Effector CD4-positive, alpha-beta T cell (primary cell): ENCODE measurements at regions not wholly inside any gene's neighbourhood (a gene's known extent, or its start where the extent isn't known, plus 50 kb on each side); places are given as distances from the start of the nearest gene placed in this dataset.

Experiments
- DNase-seq: peaks from one replicate; pipeline ENCODE4 v3.0.0-alpha.2; 2020

GRCh38 chr10:10517866-10518265 lies 499.8 kb upstream of the CELF2 start:
- DNase-seq, result no peak

- DNase-seq, result no peak
These were observed 498.0 kb upstream of the CELF2 start for GRCh38 chr10:10519674-10520073.

GRCh38 chr10:10520491-10521385 lies 496.9 kb upstream of the CELF2 start:
- no peak for DNase-seq

- no peak for DNase-seq
These were observed 490.8 kb upstream of the CELF2 start for GRCh38 chr10:10526846-10527245.

- DNase-seq, result no peak
These were observed 489.7 kb upstream of the CELF2 start for GRCh38 chr10:10527861-10528562.

GRCh38 chr10:10528563-10528910 lies 489.1 kb upstream of the CELF2 start:
- DNase-seq, result no peak

GRCh38 chr10:10530313-10530712 lies 487.4 kb upstream of the CELF2 start:
- no peak for DNase-seq

- no peak for DNase-seq
These were observed 485.4 kb upstream of the CELF2 start for GRCh38 chr10:10532236-10532635.

GRCh38 chr10:10532826-10533225 lies 484.8 kb upstream of the CELF2 start:
- DNase-seq, result no peak

GRCh38 chr10:10533437-10533836 lies 484.2 kb upstream of the CELF2 start:
- DNase-seq, result no peak

- DNase-seq, result no peak
These were observed 479.3 kb upstream of the CELF2 start for GRCh38 chr10:10538326-10538725.

GRCh38 chr10:10540398-10540797 lies 477.3 kb upstream of the CELF2 start:
- no peak for DNase-seq

- no peak for DNase-seq
These were observed 475.2 kb upstream of the CELF2 start for GRCh38 chr10:10542477-10542876.

GRCh38 chr10:10544890-10545289 lies 472.8 kb upstream of the CELF2 start:
- DNase-seq, result no peak

- no peak for DNase-seq
These were observed 471.9 kb upstream of the CELF2 start for GRCh38 chr10:10545771-10546170.

GRCh38 chr10:10551596-10552301 lies 465.9 kb upstream of the CELF2 start:
- no peak for DNase-seq

GRCh38 chr10:10552948-10553347 lies 464.7 kb upstream of the CELF2 start:
- DNase-seq, result no peak

- DNase-seq, result no peak
These were observed 453.4 kb upstream of the CELF2 start for GRCh38 chr10:10564081-10564794.

- DNase-seq, result no peak
These were observed 440.7 kb upstream of the CELF2 start for GRCh38 chr10:10576937-10577336.

GRCh38 chr10:10579709-10580108 lies 438.0 kb upstream of the CELF2 start:
- DNase-seq, result no peak

- DNase-seq, result no peak
These were observed 433.5 kb upstream of the CELF2 start for GRCh38 chr10:10584161-10584560.

GRCh38 chr10:10587744-10588393 lies 429.8 kb upstream of the CELF2 start:
- DNase-seq, result no peak
